ENCODE measurements at regions not wholly inside any gene's neighbourhood (a gene's known extent, or its start where the extent isn't known, plus 50 kb on each side); places are given as distances from the start of the nearest gene placed in this dataset.

GRCh38 chr5:166602271-166602670 is 1689.2 kb upstream of the WWC1 start:
- no peak for ATAC-seq

More at GRCh38 chr5:166602271-166602670, 1689.2 kb upstream of the WWC1 start:
- intact Hi-C loops (cut with micrococcal nuclease; ENCODE audit: unreplicated experiment), result no loop called here
- H2AFZ ChIP-seq (ENCODE audit: control insufficient read depth, low read depth, low read length), result no peak overlapping the region
- no peaks in the 10 kb centered on the region for H3K36me3 ChIP-seq (ENCODE audit: control insufficient read depth in 2 of 2, insufficient read depth in 2 of 2, low read length in 1 of 2)
- H3K4me2 ChIP-seq (ENCODE audit: control insufficient read depth, insufficient read depth), result no peak overlapping the region
- no peak overlapping the region for H3K4me3 ChIP-seq
- ChIA-PET POLR2A (no interaction called here), RAD21 (ENCODE audit: unreplicated experiment) (no interaction called here), SMC1A (ENCODE audit: uncharacterized antibody, unreplicated experiment) (no interaction called here), CTCF (interaction anchor here (0.9 to 1.5 kb wide), 2 partner anchors 8 to 10 kb away, joined by 4 read pairs; no protein-coding TSS in a partner anchor)
- no peaks in the 10 kb centered on the region for H3K4me1 ChIP-seq (ENCODE audit: control insufficient read depth, insufficient read depth, low read length)
- no peak for DNase-seq (ENCODE audit: low read depth, low spot score)
- no peaks in the 10 kb centered on the region for H4K20me1 ChIP-seq (ENCODE audit: control insufficient read depth, insufficient read depth)
- in situ Hi-C loops (cut with MboI), result no loop called here
- H3K27ac ChIP-seq (ENCODE audit: control insufficient read depth, insufficient read depth), result no peak overlapping the region
- H3K9me3 ChIP-seq (replicated peaks; ENCODE audit: control insufficient read depth, insufficient read depth, low read length), result no peaks in the 10 kb centered on the region
- no peak for FAIRE-seq
- WGBS (ENCODE audit: insufficient coverage, insufficient replicate concordance, low lambda C conversion rate, missing lambda C conversion rate), result 0% methylated on average over 2 of the region's 2 CpGs
- no peak overlapping the region for H3K9ac ChIP-seq (ENCODE audit: control insufficient read depth, insufficient read depth, low read length)
- TF ChIP-seq JUND (IDR thresholded peaks at IDR 0.05; ENCODE audit: low read depth, low read length) (no peak), KDM1A (IDR thresholded peaks at IDR 0.05; ENCODE audit: borderline replicate concordance) (no peak), PML (IDR thresholded peaks at IDR 0.05; ENCODE audit: low read length) (no peak), PAX8 (IDR thresholded peaks at IDR 0.05) (no peak), SRF (IDR thresholded peaks at IDR 0.05; ENCODE audit: low read depth in 2 of 2, low read length in 2 of 2) (no peak), E4F1 (IDR thresholded peaks at IDR 0.05; ENCODE audit: borderline replicate concordance, partially characterized antibody) (no peak), BACH1 (IDR thresholded peaks at IDR 0.05; ENCODE audit: borderline replicate concordance) (no peak), NR2F1 (conservative IDR thresholded peaks at IDR 0.05) (no peak), POU2F2 (IDR thresholded peaks at IDR 0.05; ENCODE audit: borderline replicate concordance, low read depth, low read length) (no peak), NFYA (IDR thresholded peaks at IDR 0.05; ENCODE audit: borderline replicate concordance, low read depth, low read length) (no peak), REST (IDR thresholded peaks at IDR 0.05; ENCODE audit: low read depth, low read length) (no peak), FOXM1 (IDR thresholded peaks at IDR 0.05; ENCODE audit: low read depth, low read length) (no peak), SP1 (IDR thresholded peaks at IDR 0.05; ENCODE audit: low read depth, low read length) (no peak), ZNF207 (IDR thresholded peaks at IDR 0.05; ENCODE audit: borderline replicate concordance) (no peak), STAT3 (IDR thresholded peaks at IDR 0.05; ENCODE audit: low read depth, low read length) (no peak), SIX5 (IDR thresholded peaks at IDR 0.05; ENCODE audit: low read depth, low read length, severe bottlenecking) (no peak), NRF1 (conservative IDR thresholded peaks at IDR 0.05; ENCODE audit: low read depth, low read length) (no peak), POLR2A (IDR thresholded peaks at IDR 0.05; ENCODE audit: low read depth, low read length) (no peak), PKNOX1 (IDR thresholded peaks at IDR 0.05) (no peak)
- TF ChIP-seq, protein P1, sequence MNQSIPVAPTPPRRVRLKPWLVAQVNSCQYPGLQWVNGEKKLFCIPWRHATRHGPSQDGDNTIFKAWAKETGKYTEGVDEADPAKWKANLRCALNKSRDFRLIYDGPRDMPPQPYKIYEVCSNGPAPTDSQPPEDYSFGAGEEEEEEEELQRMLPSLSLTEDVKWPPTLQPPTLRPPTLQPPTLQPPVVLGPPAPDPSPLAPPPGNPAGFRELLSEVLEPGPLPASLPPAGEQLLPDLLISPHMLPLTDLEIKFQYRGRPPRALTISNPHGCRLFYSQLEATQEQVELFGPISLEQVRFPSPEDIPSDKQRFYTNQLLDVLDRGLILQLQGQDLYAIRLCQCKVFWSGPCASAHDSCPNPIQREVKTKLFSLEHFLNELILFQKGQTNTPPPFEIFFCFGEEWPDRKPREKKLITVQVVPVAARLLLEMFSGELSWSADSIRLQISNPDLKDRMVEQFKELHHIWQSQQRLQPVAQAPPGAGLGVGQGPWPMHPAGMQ (IDR thresholded peaks at IDR 0.05; ENCODE audit: borderline replicate concordance), result no peak
- no peaks in the 10 kb centered on the region for H3K79me2 ChIP-seq (ENCODE audit: control insufficient read depth, insufficient read depth, low read length)
- no peaks in the 10 kb centered on the region for H3K27me3 ChIP-seq (replicated peaks in 1 of 2; ENCODE audit: control insufficient read depth in 2 of 2, insufficient read depth in 2 of 2, low read length in 1 of 2)
- BruUV-seq (replicated peaks), result no TSS peak

Measured in GM12878 (cell line).